DOHH2 (cell line): ENCODE measurements at regions not wholly inside any gene's neighbourhood (a gene's known extent, or its start where the extent isn't known, plus 50 kb on each side); places are given as distances from the start of the nearest gene placed in this dataset.

Experiments
- EZH2phosphoT487 ChIP-seq: fragments of 200-600 bp; sonication (generic); IDR thresholded peaks from 2 replicates; pipeline ENCODE4 v1.6.1; 2017; ENCODE audit warnings: borderline replicate concordance, mild to moderate bottlenecking, antibody characterized with exemption, low read length, moderate library complexity, mixed read lengths
- TF ChIP-seq, protein P1 (sequence below): fragments of 200-600 bp; sonication (generic); IDR thresholded peaks from one replicate; pipeline ENCODE4 v1.5.1; 2014; ENCODE audit warnings: antibody characterized with exemption, mild to moderate bottlenecking, low read depth, low read length; ENCODE audit not compliant: poor library complexity, severe bottlenecking

GRCh38 chr1:58136387-58136786 is 410.1 kb downstream of the OMA1 start:
- TF ChIP-seq, protein P1, sequence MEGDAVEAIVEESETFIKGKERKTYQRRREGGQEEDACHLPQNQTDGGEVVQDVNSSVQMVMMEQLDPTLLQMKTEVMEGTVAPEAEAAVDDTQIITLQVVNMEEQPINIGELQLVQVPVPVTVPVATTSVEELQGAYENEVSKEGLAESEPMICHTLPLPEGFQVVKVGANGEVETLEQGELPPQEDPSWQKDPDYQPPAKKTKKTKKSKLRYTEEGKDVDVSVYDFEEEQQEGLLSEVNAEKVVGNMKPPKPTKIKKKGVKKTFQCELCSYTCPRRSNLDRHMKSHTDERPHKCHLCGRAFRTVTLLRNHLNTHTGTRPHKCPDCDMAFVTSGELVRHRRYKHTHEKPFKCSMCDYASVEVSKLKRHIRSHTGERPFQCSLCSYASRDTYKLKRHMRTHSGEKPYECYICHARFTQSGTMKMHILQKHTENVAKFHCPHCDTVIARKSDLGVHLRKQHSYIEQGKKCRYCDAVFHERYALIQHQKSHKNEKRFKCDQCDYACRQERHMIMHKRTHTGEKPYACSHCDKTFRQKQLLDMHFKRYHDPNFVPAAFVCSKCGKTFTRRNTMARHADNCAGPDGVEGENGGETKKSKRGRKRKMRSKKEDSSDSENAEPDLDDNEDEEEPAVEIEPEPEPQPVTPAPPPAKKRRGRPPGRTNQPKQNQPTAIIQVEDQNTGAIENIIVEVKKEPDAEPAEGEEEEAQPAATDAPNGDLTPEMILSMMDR: no peak
- no peak for TF ChIP-seq EZH2phosphoT487
